DMS53 (cell line): ENCODE measurements at regions not wholly inside any gene's neighbourhood (a gene's known extent, or its start where the extent isn't known, plus 50 kb on each side); places are given as distances from the start of the nearest gene placed in this dataset.

Experiments
- DNase-seq: peaks from one replicate; lab custom pipeline; 2025; lab: John Stamatoyannopoulos, UW

- peak; percentile 97 for DNase-seq
Observed at GRCh38 chr7:124497176-124497575, 268.4 kb downstream of the GPR37 start.

DNA sequence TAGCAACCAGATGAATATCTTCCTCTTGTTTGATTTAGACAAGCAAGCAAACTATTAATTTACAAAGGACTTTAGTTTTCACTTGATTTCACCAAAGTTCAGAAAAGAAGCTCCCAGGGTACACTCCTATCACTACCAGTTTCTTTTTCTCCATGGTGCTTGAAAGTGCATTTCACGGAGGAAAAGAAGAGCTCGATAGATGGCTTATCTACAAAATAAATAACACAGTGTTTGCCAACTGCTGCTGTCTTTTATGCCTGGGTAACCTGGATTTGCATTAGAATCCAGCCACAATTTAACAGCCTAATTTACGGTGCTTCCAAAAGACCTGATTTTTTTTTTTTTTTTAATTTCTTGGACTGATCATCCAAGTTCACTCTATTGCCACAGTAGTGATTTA is 275.7 kb downstream of the GPR37 start:
- peak; percentile 92 for DNase-seq

- peak; percentile 41 for DNase-seq
Observed at GRCh38 chr7:124489082-124489819, 276.3 kb downstream of the GPR37 start.

- peak; percentile 45 for DNase-seq
Observed at GRCh38 chr7:124482229-124482628, 283.4 kb downstream of the GPR37 start.

GRCh38 chr7:124480821-124481290 is 284.7 kb downstream of the GPR37 start:
- DNase-seq: no peak

DNA sequence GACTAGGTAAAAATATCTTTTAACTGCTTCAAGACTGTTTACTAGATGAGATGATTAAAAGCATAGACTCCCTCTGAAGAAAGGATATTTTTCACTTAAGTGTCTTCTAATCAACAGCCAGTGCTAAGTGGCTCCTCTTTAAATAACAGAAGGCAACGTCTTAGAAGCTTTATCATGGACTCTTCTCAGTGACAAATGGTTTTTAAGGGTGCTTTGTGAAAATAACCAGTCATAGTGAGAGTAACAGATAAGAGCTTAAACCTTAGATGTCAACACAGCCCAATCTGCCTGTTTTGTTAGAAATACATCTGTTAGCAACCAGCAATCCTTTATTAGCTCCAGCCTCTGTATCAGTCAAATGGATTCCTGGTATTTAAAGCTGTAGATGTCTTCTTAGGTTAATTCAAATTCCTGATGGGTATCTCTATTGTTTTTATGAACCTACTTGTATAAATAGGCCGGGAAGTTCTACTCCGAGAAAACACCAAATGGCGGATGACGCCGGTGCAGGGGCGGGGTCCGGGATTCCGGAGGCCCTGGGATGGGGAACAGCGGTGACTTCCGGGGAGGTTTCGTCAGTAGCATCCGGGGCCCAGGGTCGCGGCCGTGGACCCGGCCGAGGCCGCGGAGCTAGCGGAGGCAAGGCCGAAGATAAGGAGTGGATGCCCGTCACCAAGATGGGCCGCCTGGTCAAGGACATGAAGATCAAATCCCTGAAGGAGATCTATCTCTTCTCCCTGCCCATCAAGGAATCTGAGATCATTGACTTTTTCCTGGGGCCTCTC is 285.4 kb downstream of the GPR37 start:
- DNase-seq: no peak

DNA sequence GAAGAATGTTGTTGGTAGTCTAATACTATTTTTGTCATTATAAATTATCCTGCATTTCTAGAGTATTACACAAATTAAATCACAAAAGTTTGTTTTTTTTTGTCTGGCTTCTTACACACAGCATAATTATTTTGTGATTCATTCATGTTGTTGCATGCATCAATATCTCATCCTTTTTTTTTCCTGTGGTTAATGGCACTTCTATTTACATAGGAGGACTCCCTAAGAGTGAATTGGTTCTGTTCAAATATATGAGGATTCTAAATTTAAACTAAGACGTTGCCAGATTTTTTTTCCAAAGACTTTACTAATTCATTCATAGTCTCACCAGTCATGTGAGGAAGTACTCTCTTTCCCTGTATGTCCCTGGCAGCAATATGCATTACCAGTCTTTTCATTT is 303.3 kb downstream of the GPR37 start:
- DNase-seq: no peak

- DNase-seq: peak; percentile 51
Observed at GRCh38 chr7:124460555-124460954, 305.0 kb downstream of the GPR37 start.

DNA sequence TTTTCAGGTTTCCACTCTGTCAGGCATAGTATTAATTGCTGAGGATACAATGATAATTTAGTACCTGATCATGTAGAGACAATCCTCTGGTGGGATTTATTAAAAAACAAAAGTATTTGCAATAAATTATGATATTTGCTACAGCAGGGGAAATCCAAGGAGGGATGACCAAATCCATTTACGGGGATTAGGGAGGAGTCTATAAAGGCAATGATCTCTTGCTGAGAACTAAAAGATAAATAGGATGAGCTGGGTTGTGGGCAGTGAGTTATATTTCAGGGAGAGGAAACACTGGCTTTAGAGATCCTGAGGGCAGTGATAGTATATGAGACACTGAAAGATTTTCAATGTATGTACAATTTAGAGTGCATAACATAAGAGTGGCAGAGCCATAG is 305.5 kb downstream of the GPR37 start:
- DNase-seq: no peak

DNA sequence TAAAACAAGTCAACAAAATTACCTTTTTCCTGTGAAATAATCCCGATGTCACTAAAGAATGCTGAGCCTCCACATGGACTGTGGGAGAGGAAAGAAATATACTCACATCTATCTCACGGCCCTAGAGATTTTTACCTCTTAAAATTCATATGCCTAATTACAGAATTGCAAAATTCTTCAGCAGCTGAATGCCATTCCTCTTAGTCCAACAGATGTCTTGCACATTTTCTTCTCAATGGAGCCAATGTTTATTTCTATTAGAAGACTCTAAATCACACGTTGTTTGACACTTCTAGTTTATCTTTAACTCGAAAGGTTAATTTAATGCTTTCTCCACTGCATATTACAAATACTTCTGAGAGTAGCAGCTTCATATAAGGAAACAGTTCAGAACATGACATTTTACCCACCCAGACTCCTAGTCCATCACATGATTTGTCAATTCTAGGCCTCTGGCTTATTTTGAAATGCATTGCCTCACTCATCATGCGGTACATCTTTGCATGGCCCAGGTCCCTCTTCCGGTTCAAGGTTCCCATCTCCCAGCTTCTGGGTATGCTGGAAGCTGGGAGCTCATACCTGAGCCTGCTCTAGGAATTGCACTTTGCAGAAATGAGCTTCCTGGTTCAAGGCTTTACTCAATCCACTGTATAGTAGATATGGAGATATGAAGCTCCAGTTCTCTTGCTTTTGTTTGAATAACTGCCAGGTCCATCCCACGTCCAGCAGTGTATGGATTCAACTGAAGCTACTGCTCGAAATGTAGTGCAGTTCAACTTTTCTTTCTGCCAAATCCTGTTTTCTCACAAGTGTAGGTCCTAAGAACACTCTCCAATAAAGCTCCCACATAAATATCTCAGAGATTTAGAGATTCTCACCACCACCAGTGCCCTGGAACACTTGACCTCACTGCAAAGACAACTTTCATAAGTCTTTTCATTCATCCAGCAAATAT is 306.2 kb downstream of the GPR37 start:
- DNase-seq: peak; percentile 14

DNA sequence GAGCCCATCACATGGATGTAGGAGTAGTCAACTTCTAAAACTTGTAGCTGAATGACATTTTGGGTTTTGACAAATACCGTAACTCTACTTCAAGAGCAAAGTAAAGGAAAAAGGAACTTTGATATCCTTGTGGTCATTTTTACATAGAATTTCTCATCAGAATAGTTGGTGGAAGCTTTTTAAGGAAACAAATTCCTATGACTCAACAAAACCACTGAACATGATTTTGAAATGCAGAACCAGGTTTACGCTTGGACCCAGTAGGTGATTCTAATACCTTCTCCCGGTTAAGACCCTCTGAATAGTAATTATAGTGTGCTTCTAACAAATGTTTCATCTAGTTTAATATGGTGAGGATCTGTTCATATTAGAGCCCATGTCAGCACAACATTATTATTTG is 307.8 kb downstream of the GPR37 start:
- DNase-seq: no peak

- no peak for DNase-seq
Observed at GRCh38 chr7:124456286-124456685, 309.3 kb downstream of the GPR37 start.

GRCh38 chr7:124452186-124452585 is 313.4 kb downstream of the GPR37 start:
- no peak for DNase-seq

DNA sequence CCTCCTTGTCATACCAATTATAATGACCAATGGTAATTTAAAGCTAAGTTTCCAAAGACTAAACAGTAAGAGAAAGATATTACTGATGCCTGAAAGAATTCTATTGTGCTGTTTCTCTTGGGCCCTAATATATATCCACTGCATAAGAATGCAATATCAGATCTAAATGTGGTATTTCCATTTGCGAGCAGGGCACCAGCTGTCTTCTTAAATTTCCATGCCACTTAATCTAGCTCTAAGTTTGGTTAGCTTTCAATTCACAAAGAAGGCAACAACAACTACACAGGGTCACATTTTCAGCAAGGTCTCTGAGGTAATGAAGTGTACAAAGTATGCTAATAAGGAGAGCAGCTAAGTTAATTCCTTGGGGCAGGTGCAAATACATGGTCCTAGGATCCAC is 315.7 kb downstream of the GPR37 start:
- no peak for DNase-seq

- no peak for DNase-seq
Observed at GRCh38 chr7:124444696-124445480, 320.7 kb downstream of the GPR37 start.

- DNase-seq: no peak
Observed at GRCh38 chr7:124443762-124444161, 321.8 kb downstream of the GPR37 start.

GRCh38 chr7:124440081-124440480 is 325.5 kb downstream of the GPR37 start:
- DNase-seq: peak; percentile 37

- no peak for DNase-seq
Observed at GRCh38 chr7:124432009-124432578, 333.5 kb downstream of the GPR37 start.

DNA sequence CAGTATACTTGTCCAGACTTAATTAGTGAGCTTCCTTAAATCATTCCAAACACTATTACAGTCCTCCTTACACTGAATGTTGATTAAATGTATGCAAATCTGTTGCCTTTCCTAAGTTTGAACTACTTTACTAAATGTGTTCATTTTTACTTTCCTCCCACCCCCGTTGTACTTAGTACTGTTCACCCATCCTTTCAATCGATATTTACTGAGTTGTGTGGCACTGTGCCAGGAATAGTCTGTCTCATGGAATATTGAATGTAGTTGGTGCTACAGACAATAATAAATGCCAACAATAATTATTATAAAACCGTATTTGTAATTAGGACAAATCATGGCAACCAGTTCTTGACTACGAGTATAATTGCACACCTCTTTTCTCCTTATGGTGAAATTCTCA is 335.7 kb downstream of the GPR37 start:
- no peak for DNase-seq

DNA sequence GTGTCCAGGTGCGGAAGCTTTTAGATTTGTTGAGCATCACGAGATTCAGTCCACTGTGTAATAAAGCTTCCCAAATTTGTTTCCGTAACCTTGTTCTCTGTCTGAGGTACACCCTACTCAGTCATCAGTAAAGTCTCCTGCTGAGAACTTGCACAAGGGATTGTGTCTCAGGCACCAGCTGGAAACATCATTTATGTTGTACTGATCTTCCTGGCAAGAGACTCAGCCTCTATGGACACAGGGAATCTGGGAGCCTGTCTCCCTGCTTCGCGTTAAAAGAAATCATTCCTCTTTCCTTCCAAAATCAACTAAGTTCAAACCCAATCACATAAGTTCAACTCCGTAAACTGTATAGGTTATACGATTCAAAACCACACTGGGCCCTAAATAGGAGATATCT is 336.8 kb downstream of the GPR37 start:
- no peak for DNase-seq

DNA sequence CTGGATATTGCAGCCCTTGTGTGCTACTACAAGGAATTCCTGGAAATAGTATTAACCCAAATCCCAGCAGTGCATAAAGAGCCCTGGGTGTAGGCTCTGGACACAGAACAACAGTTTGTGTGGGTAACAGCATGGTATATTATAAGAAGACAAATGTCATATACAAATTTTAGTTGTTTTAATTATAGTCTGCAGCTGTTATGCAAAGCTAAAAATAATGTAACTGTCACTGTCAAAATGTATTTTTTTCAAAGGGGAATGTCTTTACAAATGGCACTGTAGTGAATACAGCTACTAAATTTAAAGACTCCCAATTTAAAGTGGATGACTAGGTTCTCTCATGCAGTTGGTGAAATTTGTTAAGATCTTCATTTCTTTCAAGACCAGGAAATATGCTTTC is 339.0 kb downstream of the GPR37 start:
- DNase-seq: no peak
